IMR-90 (cell line): ENCODE measurements at regions not wholly inside any gene's neighbourhood (a gene's known extent, or its start where the extent isn't known, plus 50 kb on each side); places are given as distances from the start of the nearest gene placed in this dataset.

Source experiments
- ATAC-seq: fragments of 200-7000 bp; cut with Tn5 transposase; 2 replicates; pipeline ENCODE4 v1.9.1; 2020; ENCODE audit warnings: low read depth, mild to moderate bottlenecking, moderate library complexity
- BruUV-seq: library from RNA; stranded (reverse); fragments of 400-500 nt; replicated peaks from 2 replicates; lab custom pipeline; 2021; lab: Mats Ljungman, UMichigan
- CTCF ChIA-PET: fragments of 300-600 bp; formaldehyde crosslinking; extraction: SDS; loops from one replicate; lab custom pipeline; 2021; ENCODE audit warnings: antibody characterized with exemption; lab: Yijun Ruan, JAX
- POLR2A ChIA-PET: fragments of 300-600 bp; sonication (Branson Sonifier 250); formaldehyde crosslinking; loops from one replicate; lab custom pipeline; 2022; ENCODE audit warnings: antibody characterized with exemption; ENCODE audit not compliant: unreplicated experiment; lab: Charles Lee
- DNase-seq: peaks from one replicate; pipeline ENCODE4 v3.0.0; 2013
- H2AFZ ChIP-seq: replicated peaks from 2 replicates; pipeline ENCODE3; 2013; ENCODE audit warnings: low read length, mild to moderate bottlenecking; ENCODE audit not compliant: poor library complexity
- H2AK5ac ChIP-seq: 2 replicates; pipeline ENCODE4 v1.6.1; 2013; ENCODE audit warnings: low read depth, low read length, inconsistent platforms
- H2AK9ac ChIP-seq: replicated peaks from 2 replicates; pipeline ENCODE3; 2013; ENCODE audit warnings: mild to moderate bottlenecking, low read depth, low read length, moderate library complexity; ENCODE audit not compliant: poor library complexity
- H2BK120ac ChIP-seq: 2 replicates; pipeline ENCODE4 v1.6.1; 2013; ENCODE audit warnings: low read depth, low read length, inconsistent platforms
- H2BK15ac ChIP-seq: 3 replicates; pipeline ENCODE4 v1.6.1; 2013; ENCODE audit warnings: low read depth, low read length, inconsistent platforms
- H2BK20ac ChIP-seq: 2 replicates; pipeline ENCODE4 v1.6.1; 2013; ENCODE audit warnings: low read depth, mild to moderate bottlenecking, inconsistent platforms, low read length, moderate library complexity
- H2BK5ac ChIP-seq: 2 replicates; pipeline ENCODE4 v1.6.1; 2013; ENCODE audit warnings: mild to moderate bottlenecking, low read depth, low read length, inconsistent platforms; ENCODE audit not compliant: poor library complexity, severe bottlenecking
- H3K14ac ChIP-seq: replicated peaks from 2 replicates; pipeline ENCODE4 v1.6.1; 2013; ENCODE audit warnings: low read depth, low read length, inconsistent platforms
- H3K18ac ChIP-seq: 2 replicates; pipeline ENCODE4 v1.6.1; 2013; ENCODE audit warnings: low read depth, low read length, control low read depth
- H3K23ac ChIP-seq: 2 replicates; pipeline ENCODE4 v1.6.1; 2013; ENCODE audit warnings: low read depth, low read length, inconsistent platforms
- H3K27ac ChIP-seq: 2 replicates; pipeline ENCODE4 v1.5.1; 2013; ENCODE audit warnings: mild to moderate bottlenecking, control low read depth, low read length; ENCODE audit not compliant: insufficient read depth
- H3K27me3 ChIP-seq: 2 replicates; pipeline ENCODE4 v1.6.1; 2013; ENCODE audit warnings: low read length; ENCODE audit not compliant: control insufficient read depth, insufficient read depth
- H3K36me3 ChIP-seq: 2 replicates; pipeline ENCODE4 v1.6.1; 2013; ENCODE audit warnings: low read length, mixed read lengths; ENCODE audit not compliant: control insufficient read depth, insufficient read depth
- H3K4ac ChIP-seq: 2 replicates; pipeline ENCODE4 v1.6.1; 2013; ENCODE audit warnings: low read depth, low read length, inconsistent platforms
- H3K4me1 ChIP-seq: 2 replicates; pipeline ENCODE4 v1.6.1; 2013; ENCODE audit warnings: low read length, mixed read lengths; ENCODE audit not compliant: control insufficient read depth, insufficient read depth
- H3K4me2 ChIP-seq: 2 replicates; pipeline ENCODE4 v1.6.1; 2013; ENCODE audit warnings: low read depth, mild to moderate bottlenecking, control low read depth, low read length, moderate library complexity
- H3K4me3 ChIP-seq: 2 replicates; pipeline ENCODE4 v1.5.1; 2013; ENCODE audit warnings: low read depth, mild to moderate bottlenecking, control low read depth, low read length, moderate library complexity; ENCODE audit not compliant: insufficient read depth
- H3K56ac ChIP-seq: 2 replicates; pipeline ENCODE4 v1.6.1; 2013; ENCODE audit warnings: low read length, inconsistent platforms; ENCODE audit not compliant: insufficient read depth; ENCODE audit errors: extremely low read depth
- H3K79me1 ChIP-seq, 2 experiments: 2 replicates each; pipeline ENCODE4 v1.6.1; 2013; ENCODE audit warnings: low read length in 2 of 2, inconsistent platforms in 1 of 2, low read depth in 1 of 2
- H3K9ac ChIP-seq: 2 replicates; pipeline ENCODE4 v1.6.1; 2013; ENCODE audit warnings: low read depth, low read length, control low read depth
- H3K9me1 ChIP-seq: 2 replicates; pipeline ENCODE4 v1.6.1; 2013; ENCODE audit warnings: low read length, inconsistent platforms; ENCODE audit not compliant: insufficient read depth
- H3K9me3 ChIP-seq: 2 replicates; pipeline ENCODE4 v1.6.1; 2013; ENCODE audit warnings: low read length; ENCODE audit not compliant: control insufficient read depth, insufficient read depth
- H4K20me1 ChIP-seq: 2 replicates; pipeline ENCODE4 v1.6.1; 2013; ENCODE audit warnings: low read length, inconsistent platforms; ENCODE audit not compliant: insufficient read depth
- H4K5ac ChIP-seq: 2 replicates; pipeline ENCODE4 v1.6.1; 2013; ENCODE audit warnings: mild to moderate bottlenecking, low read depth, low read length, control low read depth
- H4K8ac ChIP-seq, 2 experiments: 2 replicates each; pipeline ENCODE4 v1.6.1; 2013; ENCODE audit warnings: low read depth in 2 of 2, low read length in 2 of 2, control low read depth in 1 of 2, inconsistent platforms in 1 of 2
- H4K91ac ChIP-seq: 2 replicates; pipeline ENCODE4 v1.6.1; 2013; ENCODE audit warnings: low read depth, low read length, inconsistent platforms; ENCODE audit not compliant: insufficient read depth
- BHLHE40 ChIP-seq: fragments of 150-350 bp; IDR thresholded peaks from 2 replicates; pipeline ENCODE4 v1.6.1; 2016; ENCODE audit warnings: mild to moderate bottlenecking, low read depth, low read length
- CEBPB ChIP-seq: IDR thresholded peaks from 2 replicates; pipeline ENCODE4 v1.6.1; 2012; ENCODE audit warnings: low read depth, low read length, improper control_type of control experiment
- CHD1 ChIP-seq: IDR thresholded peaks from 2 replicates; pipeline ENCODE4 v1.6.1; 2012; ENCODE audit warnings: low read depth, low read length, improper control_type of control experiment
- FOS ChIP-seq: fragments of 150-350 bp; IDR thresholded peaks from 2 replicates; pipeline ENCODE4 v1.6.1; 2016; ENCODE audit warnings: low read depth, low read length
- MAFK ChIP-seq: IDR thresholded peaks from 2 replicates; pipeline ENCODE4 v1.6.1; 2012; ENCODE audit warnings: low read depth, low read length, improper control_type of control experiment
- MAZ ChIP-seq: IDR thresholded peaks from 2 replicates; pipeline ENCODE4 v1.6.1; 2012; ENCODE audit warnings: low read depth, mild to moderate bottlenecking, low read length, improper control_type of control experiment, moderate library complexity, borderline replicate concordance
- MXI1 ChIP-seq: IDR thresholded peaks from 2 replicates; pipeline ENCODE4 v1.6.1; 2012; ENCODE audit warnings: low read depth, mild to moderate bottlenecking, low read length, moderate library complexity, borderline replicate concordance
- NFE2L2 ChIP-seq: fragments of 150-350 bp; IDR thresholded peaks from 2 replicates; pipeline ENCODE4 v1.6.1; 2016; ENCODE audit warnings: low read depth, mild to moderate bottlenecking, low read length
- POLR2A ChIP-seq: IDR thresholded peaks from 2 replicates; pipeline ENCODE4 v1.6.1; 2012; ENCODE audit warnings: mild to moderate bottlenecking, low read depth, low read length
- RAD21 ChIP-seq: IDR thresholded peaks from 2 replicates; pipeline ENCODE4 v1.6.1; 2012; ENCODE audit warnings: low read length, improper control_type of control experiment
- RCOR1 ChIP-seq: IDR thresholded peaks from 2 replicates; pipeline ENCODE4 v1.6.1; 2012; ENCODE audit warnings: mild to moderate bottlenecking, low read length, improper control_type of control experiment; ENCODE audit not compliant: insufficient replicate concordance
- RFX5 ChIP-seq: IDR thresholded peaks from 2 replicates; pipeline ENCODE4 v1.8.0; 2012; ENCODE audit warnings: low read depth, mild to moderate bottlenecking, low read length, moderate library complexity
- SMC3 ChIP-seq: fragments of 150-350 bp; IDR thresholded peaks from 2 replicates; pipeline ENCODE4 v1.6.1; 2016; ENCODE audit warnings: low read depth, mild to moderate bottlenecking, antibody characterized with exemption, low read length, moderate library complexity
- WGBS, 2 experiments: methylation state at CpG; one replicate each; pipeline versions ENCODE4 v1.1.5 to v1.1.7; 2013; ENCODE audit warnings: missing lambda C conversion rate in 2 of 2; ENCODE audit not compliant: insufficient read length in 1 of 2; ENCODE audit errors: extremely low coverage in 2 of 2; 5-methylcytosine and 5-hydroxymethylcytosine counted together
- dilution Hi-C: fragments of 300-500 bp; cut with HindIII; formaldehyde crosslinking; loops from one replicate; pipeline ENCODE4 v1.14.3; 2018; ENCODE audit warnings: low sequenced_read_pairs; ENCODE audit not compliant: unreplicated experiment
- in situ Hi-C: fragments of 300-500 bp; cut with MboI; formaldehyde crosslinking; loops from 3 replicates; pipeline ENCODE4 v1.14.3; 2019; ENCODE audit warnings: low sequenced_read_pairs, inconsistent platforms, mixed read lengths
- intact Hi-C: fragments of 100-400 bp; cut with micrococcal nuclease; formaldehyde crosslinking; loops from 2 replicates; pipeline ENCODE4 v1.10.0; 2022
- TF ChIP-seq, protein P1 (sequence below): conservative IDR thresholded peaks from 2 replicates; pipeline ENCODE4 v1.5.1; 2012; ENCODE audit warnings: mild to moderate bottlenecking, low read depth, low read length, improper control_type of control experiment
- TF ChIP-seq, protein P2 (sequence below): fragments of 150-350 bp; IDR thresholded peaks from 2 replicates; pipeline ENCODE4 v1.6.1; 2017; ENCODE audit warnings: mild to moderate bottlenecking, antibody characterized with exemption, low read length, low read depth
- TF ChIP-seq, protein P3 (sequence below): fragments of 150-350 bp; IDR thresholded peaks from 2 replicates; pipeline ENCODE4 v1.6.1; 2016; ENCODE audit warnings: low read depth, mild to moderate bottlenecking, low read length, moderate library complexity, borderline replicate concordance

DNA sequence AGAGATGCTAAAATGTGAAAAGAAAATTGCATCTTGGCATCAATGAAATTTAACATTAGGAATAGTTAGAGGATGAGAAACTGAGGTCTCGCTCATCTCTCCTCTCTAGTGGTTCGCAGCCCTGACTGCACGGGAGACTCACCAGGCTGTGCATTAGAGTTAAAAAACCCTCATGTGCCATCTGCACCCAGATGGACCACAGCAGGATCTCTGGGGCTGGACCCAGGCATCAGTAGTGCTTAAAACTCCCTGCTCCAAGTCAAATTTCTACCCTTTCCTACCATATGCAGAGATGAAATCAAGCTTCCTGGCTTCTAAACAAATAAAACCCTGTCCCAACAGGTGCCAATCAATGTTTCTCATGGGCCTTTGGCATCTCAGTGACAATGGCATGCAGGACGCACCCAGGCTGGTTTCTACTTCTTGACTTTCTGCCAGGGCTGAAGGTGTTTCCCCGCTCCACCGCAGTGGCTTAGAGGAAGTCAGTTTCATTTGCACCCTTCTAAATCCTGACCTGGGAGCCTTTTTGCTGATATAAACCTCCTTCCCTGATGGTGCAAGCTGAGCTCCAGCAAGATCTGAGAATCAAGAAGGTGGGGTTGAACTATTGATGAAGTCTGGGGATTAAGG is 132.6 kb downstream of the NSG2 start:
- Histone ChIP-seq H3K14ac (no peak overlapping the region), H3K27me3 (no peaks in the 10 kb centered on the region), H3K56ac (no peak overlapping the region), H3K9me3 (peaks cover 17% of the 10 kb centered on the region; the same call in 1 of the 2 replicates), H4K5ac (no peak overlapping the region), H3K36me3 (no peaks in the 10 kb centered on the region), H3K4ac (no peak overlapping the region), H3K9me1 (no peaks in the 10 kb centered on the region), H4K8ac (no peak overlapping the region), H2BK15ac (no peak overlapping the region), H3K27ac (no peak overlapping the region), H2AK5ac (no peak overlapping the region), H3K79me1 (no peaks in the 10 kb centered on the region), H4K20me1 (no peaks in the 10 kb centered on the region), H2BK120ac (no peak overlapping the region), H2BK5ac (no peak overlapping the region), H2AK9ac (no peak overlapping the region), H3K18ac (no peak overlapping the region), H2AFZ (no peak overlapping the region), H3K23ac (no peak overlapping the region), H4K91ac (no peak overlapping the region), H3K4me3 (no peak overlapping the region), H3K4me1 (no peaks in the 10 kb centered on the region), H3K4me2 (no peak overlapping the region), H2BK20ac (no peak overlapping the region), H3K9ac (no peak overlapping the region)
- intact Hi-C loops = no loop called here
- POLR2A ChIA-PET = no interaction called here
- in situ Hi-C loops = no loop called here
- 70% methylated on average over 3 of the region's 6 CpGs; no CpG with 5 or more reads in 1 of the 2 experiments for WGBS, 2 experiments
- dilution Hi-C loops = no loop called here
- ATAC-seq = no peak
- DNase-seq = no peak
- CTCF ChIA-PET = no interaction called here
- TF ChIP-seq BHLHE40 = no peak
- no peak for TF ChIP-seq RFX5
- no peak for TF ChIP-seq CEBPB
- TF ChIP-seq SMC3 = no peak
- TF ChIP-seq, protein P1, sequence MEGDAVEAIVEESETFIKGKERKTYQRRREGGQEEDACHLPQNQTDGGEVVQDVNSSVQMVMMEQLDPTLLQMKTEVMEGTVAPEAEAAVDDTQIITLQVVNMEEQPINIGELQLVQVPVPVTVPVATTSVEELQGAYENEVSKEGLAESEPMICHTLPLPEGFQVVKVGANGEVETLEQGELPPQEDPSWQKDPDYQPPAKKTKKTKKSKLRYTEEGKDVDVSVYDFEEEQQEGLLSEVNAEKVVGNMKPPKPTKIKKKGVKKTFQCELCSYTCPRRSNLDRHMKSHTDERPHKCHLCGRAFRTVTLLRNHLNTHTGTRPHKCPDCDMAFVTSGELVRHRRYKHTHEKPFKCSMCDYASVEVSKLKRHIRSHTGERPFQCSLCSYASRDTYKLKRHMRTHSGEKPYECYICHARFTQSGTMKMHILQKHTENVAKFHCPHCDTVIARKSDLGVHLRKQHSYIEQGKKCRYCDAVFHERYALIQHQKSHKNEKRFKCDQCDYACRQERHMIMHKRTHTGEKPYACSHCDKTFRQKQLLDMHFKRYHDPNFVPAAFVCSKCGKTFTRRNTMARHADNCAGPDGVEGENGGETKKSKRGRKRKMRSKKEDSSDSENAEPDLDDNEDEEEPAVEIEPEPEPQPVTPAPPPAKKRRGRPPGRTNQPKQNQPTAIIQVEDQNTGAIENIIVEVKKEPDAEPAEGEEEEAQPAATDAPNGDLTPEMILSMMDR = no peak
- no peak for TF ChIP-seq CHD1
- no peak for TF ChIP-seq POLR2A
- no peak for TF ChIP-seq MAFK
- TF ChIP-seq RAD21 = no peak
- TF ChIP-seq MXI1 = no peak
- TF ChIP-seq, protein P2, sequence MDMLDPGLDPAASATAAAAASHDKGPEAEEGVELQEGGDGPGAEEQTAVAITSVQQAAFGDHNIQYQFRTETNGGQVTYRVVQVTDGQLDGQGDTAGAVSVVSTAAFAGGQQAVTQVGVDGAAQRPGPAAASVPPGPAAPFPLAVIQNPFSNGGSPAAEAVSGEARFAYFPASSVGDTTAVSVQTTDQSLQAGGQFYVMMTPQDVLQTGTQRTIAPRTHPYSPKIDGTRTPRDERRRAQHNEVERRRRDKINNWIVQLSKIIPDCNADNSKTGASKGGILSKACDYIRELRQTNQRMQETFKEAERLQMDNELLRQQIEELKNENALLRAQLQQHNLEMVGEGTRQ = no peak
- TF ChIP-seq MAZ = no peak
- TF ChIP-seq NFE2L2 = no peak
- no peak for TF ChIP-seq RCOR1
- TF ChIP-seq, protein P3, sequence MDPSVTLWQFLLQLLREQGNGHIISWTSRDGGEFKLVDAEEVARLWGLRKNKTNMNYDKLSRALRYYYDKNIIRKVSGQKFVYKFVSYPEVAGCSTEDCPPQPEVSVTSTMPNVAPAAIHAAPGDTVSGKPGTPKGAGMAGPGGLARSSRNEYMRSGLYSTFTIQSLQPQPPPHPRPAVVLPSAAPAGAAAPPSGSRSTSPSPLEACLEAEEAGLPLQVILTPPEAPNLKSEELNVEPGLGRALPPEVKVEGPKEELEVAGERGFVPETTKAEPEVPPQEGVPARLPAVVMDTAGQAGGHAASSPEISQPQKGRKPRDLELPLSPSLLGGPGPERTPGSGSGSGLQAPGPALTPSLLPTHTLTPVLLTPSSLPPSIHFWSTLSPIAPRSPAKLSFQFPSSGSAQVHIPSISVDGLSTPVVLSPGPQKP = no peak
- no peak for TF ChIP-seq FOS
- no TSS peak for BruUV-seq
